Stimulated activated naive B cell treated with anti-CD40 and anti-IgM and Interleukin-4, amounts not matched to agents 10 μg/mL and 1 μg/mL and 100 μg/mL, for 72 hours (primary cell): ENCODE measurements at regions not wholly inside any gene's neighbourhood (a gene's known extent, or its start where the extent isn't known, plus 50 kb on each side); places are given as distances from the start of the nearest gene placed in this dataset.
"Not testable (repeated sequence)": the region's sequence is repeated elsewhere in the genome, so short reads cannot be mapped to it uniquely, and the experiment has no call there.

Source experiments
- ATAC-seq, 2 donors: fragments of 150-1000 bp; cut with Tn5 transposase; replicated peaks; 2 replicates each; pipeline ENCODE4 v1.10.0; 2021; ENCODE audit warnings: moderate library complexity in 1 of 2
- DNase-seq: peaks from one replicate; pipeline ENCODE4 v3.0.0; 2021
- H3K27ac Mint-ChIP-seq: one replicate; pipeline ENCODE4 v1.8.0; 2022; ENCODE audit warnings: mild to moderate bottlenecking, mixed read lengths
- H3K27me3 Mint-ChIP-seq, 2 donors: one replicate each; pipeline ENCODE4 v1.8.0; 2022; ENCODE audit warnings: mixed read lengths in 2 of 2
- H3K36me3 Mint-ChIP-seq, 2 donors: one replicate each; pipeline ENCODE4 v1.8.0; 2022; ENCODE audit warnings: mixed read lengths in 2 of 2, mild to moderate bottlenecking in 1 of 2
- H3K4me1 Mint-ChIP-seq, 2 donors: one replicate each; pipeline ENCODE4 v1.8.0; 2022; ENCODE audit warnings: mixed read lengths in 2 of 2, mild to moderate bottlenecking in 1 of 2
- H3K4me3 Mint-ChIP-seq, 2 donors: one replicate each; pipeline ENCODE4 v1.8.0; 2022; ENCODE audit warnings: mild to moderate bottlenecking in 2 of 2, mixed read lengths in 2 of 2, moderate library complexity in 1 of 2
- H3K9me3 Mint-ChIP-seq, 2 donors: one replicate each; pipeline ENCODE4 v1.8.0; 2022; ENCODE audit warnings: mixed read lengths in 2 of 2, mild to moderate bottlenecking in 1 of 2

GRCh38 chr4:42271096-42271495 is 118.6 kb upstream of the BEND4 start:
- no peak overlapping the region for H3K27ac Mint-ChIP-seq
- peaks cover 0 to 1% of the 10 kb centered on the region in 2 donors for H3K9me3 Mint-ChIP-seq
- peaks cover 0 to 12% of the 10 kb centered on the region in 2 donors for H3K27me3 Mint-ChIP-seq
- H3K4me3 Mint-ChIP-seq: no peak overlapping the region
- DNase-seq (no peak), ATAC-seq (no peak)
- H3K36me3 Mint-ChIP-seq: peaks cover 0 to 5% of the 10 kb centered on the region in 2 donors
- H3K4me1 Mint-ChIP-seq: no peaks in the 10 kb centered on the region

DNA sequence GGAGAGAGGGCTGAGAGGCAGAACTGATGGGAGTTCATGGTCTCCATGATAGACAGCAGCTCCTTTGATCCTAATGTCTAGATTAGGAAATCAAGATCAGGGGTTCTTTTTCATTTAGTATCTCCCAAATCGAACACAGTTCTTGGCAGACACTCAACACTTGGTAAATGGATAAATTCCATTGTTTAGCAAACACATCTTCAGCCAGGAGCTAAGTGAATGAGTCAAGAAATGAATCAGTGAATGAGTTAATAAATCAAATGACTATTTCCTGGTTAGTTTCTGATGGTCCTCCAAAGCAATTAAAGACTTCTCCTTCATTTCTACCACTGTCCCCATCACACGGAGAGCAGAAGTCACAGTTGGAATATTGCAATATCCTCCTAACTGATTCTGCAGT is 120.0 kb upstream of the SHISA3 start:
- ATAC-seq (no peak), DNase-seq (no peak)

GRCh38 chr4:42278709-42279324 is 118.5 kb upstream of the SHISA3 start:
- no peak overlapping the region for H3K27ac Mint-ChIP-seq
- DNase-seq: no peak
- no peaks in the 10 kb centered on the region for H3K36me3 Mint-ChIP-seq
- H3K9me3 Mint-ChIP-seq: peaks cover 0 to 1% of the 10 kb centered on the region in 2 donors
- H3K27me3 Mint-ChIP-seq: peaks cover 12 to 17% of the 10 kb centered on the region in 2 donors
- no peak overlapping the region for H3K4me3 Mint-ChIP-seq
- H3K4me1 Mint-ChIP-seq: peaks cover 6 to 8% of the 10 kb centered on the region in 2 donors
- no peak for ATAC-seq

More for the DNA sequence above, 120.0 kb upstream of the SHISA3 start:
- H3K27me3 Mint-ChIP-seq: peaks cover 9 to 13% of the 10 kb centered on the region in 2 donors
- no peaks in the 10 kb centered on the region for H3K36me3 Mint-ChIP-seq
- H3K4me3 Mint-ChIP-seq: no peak overlapping the region
- no peak overlapping the region for H3K27ac Mint-ChIP-seq
- peaks cover 6 to 8% of the 10 kb centered on the region in 2 donors for H3K4me1 Mint-ChIP-seq
- H3K9me3 Mint-ChIP-seq: peaks cover 0 to 1% of the 10 kb centered on the region in 2 donors

DNA sequence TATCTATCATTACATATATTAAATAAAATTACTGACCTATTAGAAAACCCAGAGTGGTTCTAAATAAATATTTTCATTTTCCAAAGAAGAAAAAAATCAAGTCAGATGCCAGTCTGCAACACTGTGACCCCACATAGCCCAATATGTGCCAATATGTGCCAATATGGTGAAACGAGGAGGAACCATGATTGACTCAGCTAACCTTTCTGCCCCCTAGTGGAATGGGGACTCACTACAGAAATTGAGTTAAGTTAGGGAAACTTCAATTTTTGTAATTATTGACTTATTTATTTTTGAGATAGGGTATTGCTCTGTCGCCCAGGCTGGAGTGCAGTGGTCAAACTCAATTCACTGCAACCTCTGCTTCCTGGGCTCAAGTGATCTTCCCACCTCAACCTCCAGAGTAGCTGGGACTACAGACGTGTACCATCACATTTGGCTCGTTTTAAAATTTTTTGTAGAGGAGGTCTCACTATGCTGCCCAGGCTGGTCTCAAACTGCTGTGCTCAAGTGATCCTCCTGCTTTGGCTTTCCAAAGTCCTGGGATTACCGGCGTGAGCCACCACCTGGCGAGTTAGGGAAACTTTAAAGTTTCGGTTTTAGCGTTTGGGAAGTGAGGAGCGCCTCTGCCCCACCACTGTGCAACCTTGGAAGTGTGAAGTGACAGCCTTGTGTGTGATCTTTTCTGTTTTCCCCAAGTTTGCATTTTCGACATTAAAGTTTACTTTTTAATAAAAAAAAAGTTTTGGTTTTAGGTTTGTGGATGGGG is 116.8 kb upstream of the SHISA3 start:
- Mint-ChIP-seq H3K27ac (no peak overlapping the region), H3K4me1 (peaks cover 6 to 8% of the 10 kb centered on the region in 2 donors), H3K36me3 (no peaks in the 10 kb centered on the region), H3K4me3 (no peak overlapping the region), H3K27me3 (peaks cover 12 to 17% of the 10 kb centered on the region in 2 donors), H3K9me3 (no peaks in the 10 kb centered on the region)
- ATAC-seq: peak; percentile 45 to 56
- no peak for DNase-seq

DNA sequence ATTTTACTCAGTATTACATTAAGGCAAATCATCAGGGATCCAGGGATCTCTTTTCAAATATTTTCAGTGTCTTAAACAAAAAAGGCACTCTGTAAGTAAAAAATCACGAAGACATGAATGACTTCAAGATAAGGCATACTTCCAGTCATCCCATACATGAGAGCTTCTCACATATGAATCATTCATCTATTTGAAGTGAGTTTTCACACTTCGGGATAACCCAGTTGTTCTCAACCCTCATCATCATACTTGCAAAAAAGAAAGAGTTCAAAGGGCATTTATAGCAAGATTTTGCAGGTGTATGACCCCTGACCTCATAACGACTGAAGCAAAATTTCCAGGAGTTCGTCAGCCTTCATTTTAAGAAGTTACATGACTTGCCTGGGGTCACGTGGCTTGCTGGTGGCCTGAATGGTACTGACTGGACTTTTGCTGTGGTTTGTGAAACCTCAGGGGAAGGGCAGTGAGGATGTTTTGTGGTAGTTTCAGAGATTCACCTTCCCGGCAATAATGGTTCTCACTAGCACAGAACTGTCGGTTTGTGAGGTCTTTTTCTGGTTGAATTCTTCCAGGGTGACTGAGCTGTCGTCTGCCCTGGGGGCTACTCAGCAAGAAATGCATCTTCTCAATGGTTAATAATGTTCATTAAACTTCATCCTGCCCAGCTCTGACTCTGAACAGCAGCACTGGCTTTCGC is 115.8 kb upstream of the SHISA3 start:
- peak; percentile 17 for DNase-seq
- H3K4me3 Mint-ChIP-seq: no peak overlapping the region
- H3K4me1 Mint-ChIP-seq: peaks cover 6 to 8% of the 10 kb centered on the region in 2 donors
- ATAC-seq: peak; percentile 54 to 71
- H3K36me3 Mint-ChIP-seq: no peaks in the 10 kb centered on the region
- peaks cover 12 to 17% of the 10 kb centered on the region in 2 donors for H3K27me3 Mint-ChIP-seq
- H3K9me3 Mint-ChIP-seq: no peaks in the 10 kb centered on the region
- H3K27ac Mint-ChIP-seq: no peak overlapping the region

DNA sequence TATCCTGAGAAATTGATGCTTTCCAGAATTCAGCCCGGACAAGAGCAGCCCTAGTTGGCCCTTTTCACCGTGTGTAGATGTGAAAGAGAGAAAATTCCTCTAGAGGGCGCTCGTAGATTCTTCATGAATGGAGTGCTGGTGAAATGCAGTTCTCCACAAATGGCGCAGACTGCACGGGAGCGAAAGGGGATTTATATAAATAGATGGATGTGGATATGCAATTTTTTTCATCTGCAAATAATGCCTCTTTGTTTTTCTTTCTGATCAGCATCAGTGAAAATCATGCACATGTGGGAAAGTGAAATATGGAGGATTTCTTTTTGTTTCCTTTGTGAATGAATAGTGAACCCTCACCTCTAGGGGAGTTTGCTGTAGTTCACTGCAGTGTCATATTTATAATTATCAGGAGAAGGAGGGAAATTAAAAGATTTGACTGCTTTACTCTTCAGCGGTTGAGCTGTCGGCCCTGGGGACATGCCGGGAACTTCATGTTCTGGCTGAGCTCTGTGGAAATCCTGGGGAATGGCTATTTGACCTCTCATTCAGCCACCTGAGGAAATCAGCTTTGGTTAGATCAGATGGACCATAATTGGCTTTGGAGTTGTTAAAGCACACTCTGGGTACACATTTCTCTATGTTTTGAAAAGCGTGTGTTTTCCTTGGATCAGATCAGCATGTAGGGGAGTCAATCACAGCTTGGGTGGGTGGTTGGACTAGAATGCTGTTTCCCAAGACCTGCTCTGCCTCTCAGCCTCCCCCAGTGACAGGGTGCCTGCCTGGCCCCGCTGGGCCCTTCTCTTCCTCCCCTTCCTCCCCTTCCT is 115.0 kb upstream of the SHISA3 start:
- H3K4me3 Mint-ChIP-seq: no peak overlapping the region
- H3K36me3 Mint-ChIP-seq: no peaks in the 10 kb centered on the region
- ATAC-seq: peak; percentile 82 to 86
- H3K4me1 Mint-ChIP-seq: peaks cover 6 to 8% of the 10 kb centered on the region in 2 donors
- H3K27me3 Mint-ChIP-seq: peaks cover 12 to 17% of the 10 kb centered on the region in 2 donors
- no peak overlapping the region for H3K27ac Mint-ChIP-seq
- peak; percentile 15 for DNase-seq
- no peaks in the 10 kb centered on the region for H3K9me3 Mint-ChIP-seq

- Mint-ChIP-seq H3K4me3 (no peak overlapping the region), H3K9me3 (no peaks in the 10 kb centered on the region), H3K27ac (no peak overlapping the region), H3K27me3 (peaks cover 12 to 17% of the 10 kb centered on the region in 2 donors), H3K36me3 (no peaks in the 10 kb centered on the region), H3K4me1 (peaks cover 6 to 8% of the 10 kb centered on the region in 2 donors)
- DNase-seq (no peak), ATAC-seq (no peak)
Observed at GRCh38 chr4:42284030-42284429, 113.3 kb upstream of the SHISA3 start.

GRCh38 chr4:42288876-42289275 is 108.4 kb upstream of the SHISA3 start:
- H3K36me3 Mint-ChIP-seq, H3K27me3 Mint-ChIP-seq, H3K4me1 Mint-ChIP-seq, H3K4me3 Mint-ChIP-seq, DNase-seq, H3K27ac Mint-ChIP-seq, H3K9me3 Mint-ChIP-seq, ATAC-seq: not testable (repeated sequence)

GRCh38 chr4:42292192-42292591 is 105.1 kb upstream of the SHISA3 start:
- H3K36me3 Mint-ChIP-seq, DNase-seq, ATAC-seq, H3K27ac Mint-ChIP-seq, H3K9me3 Mint-ChIP-seq, H3K4me1 Mint-ChIP-seq, H3K4me3 Mint-ChIP-seq: not testable (repeated sequence)
- H3K27me3 Mint-ChIP-seq: peaks cover 0 to 17% of the 10 kb centered on the region in 2 donors

DNA sequence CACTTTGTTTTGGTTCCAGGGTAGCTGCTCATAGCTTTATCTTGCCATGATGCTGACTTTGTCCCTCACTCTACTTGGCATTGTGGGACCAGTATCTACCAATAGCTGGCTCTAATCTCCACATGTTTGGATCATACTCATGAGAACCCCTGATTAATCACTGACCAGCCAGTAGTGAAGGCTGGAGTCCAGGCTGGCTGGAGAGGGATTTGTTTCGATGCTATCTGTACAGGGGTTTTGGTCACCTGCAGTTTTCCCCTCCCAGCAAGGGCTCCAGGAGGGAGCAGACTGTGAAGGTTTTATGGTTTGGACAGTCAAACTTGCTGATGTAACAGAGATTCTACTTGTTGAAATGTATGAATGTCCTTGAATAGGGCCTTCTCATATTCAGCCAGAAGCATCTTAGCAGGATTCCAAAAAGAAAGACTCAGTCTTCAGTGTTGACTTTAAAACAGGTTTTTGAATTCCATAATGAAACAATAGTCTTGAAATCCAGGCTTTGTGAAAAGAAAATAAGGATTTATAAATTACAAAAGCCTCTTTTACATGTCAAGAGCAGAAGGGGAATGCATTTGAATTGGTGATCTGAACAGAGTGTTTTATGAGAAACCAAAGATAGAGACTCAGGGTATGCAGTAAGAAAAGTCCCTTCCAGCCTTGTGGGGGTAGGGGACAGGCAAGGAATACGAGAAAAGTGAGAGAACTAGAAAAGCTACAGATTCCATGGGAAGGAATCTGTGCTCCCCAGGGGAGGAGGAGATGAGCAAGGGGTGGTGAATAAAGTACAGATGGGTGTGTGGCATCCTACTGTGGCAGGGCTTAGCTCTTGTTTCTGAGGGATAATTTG is 103.1 kb upstream of the SHISA3 start:
- ATAC-seq: no peak
- no peaks in the 10 kb centered on the region for H3K9me3 Mint-ChIP-seq

GRCh38 chr4:42296196-42296595 is 101.1 kb upstream of the SHISA3 start:
- no peak for ATAC-seq
- DNase-seq: no peak
- Mint-ChIP-seq H3K9me3 (no peaks in the 10 kb centered on the region), H3K36me3 (no peaks in the 10 kb centered on the region), H3K4me1 (no peaks in the 10 kb centered on the region), H3K4me3 (no peak overlapping the region), H3K27me3 (peaks cover 4 to 27% of the 10 kb centered on the region in 2 donors), H3K27ac (no peak overlapping the region)

More for the DNA sequence above, 103.1 kb upstream of the SHISA3 start:
- no peaks in the 10 kb centered on the region for H3K4me1 Mint-ChIP-seq
- H3K27me3 Mint-ChIP-seq: peaks cover 0 to 17% of the 10 kb centered on the region in 2 donors
- no peak overlapping the region for H3K27ac Mint-ChIP-seq
- no peaks in the 10 kb centered on the region for H3K36me3 Mint-ChIP-seq
- no peak overlapping the region for H3K4me3 Mint-ChIP-seq
- no peak for DNase-seq

GRCh38 chr4:42302348-42302747 is 94.9 kb upstream of the SHISA3 start:
- ATAC-seq: no peak
- H3K36me3 Mint-ChIP-seq: no peaks in the 10 kb centered on the region
- no peak overlapping the region for H3K27ac Mint-ChIP-seq
- no peaks in the 10 kb centered on the region for H3K9me3 Mint-ChIP-seq
- H3K4me1 Mint-ChIP-seq: no peaks in the 10 kb centered on the region
- peaks cover 15 to 35% of the 10 kb centered on the region in 2 donors for H3K27me3 Mint-ChIP-seq
- H3K4me3 Mint-ChIP-seq: no peak overlapping the region
- DNase-seq: no peak
